Stimulated activated CD8-positive, alpha-beta memory T cell treated with anti-CD3 and anti-CD28 coated beads, Interleukin-7, amount 100 ng/mL, for 48 hours (primary cell): ENCODE measurements at regions not wholly inside any gene's neighbourhood (a gene's known extent, or its start where the extent isn't known, plus 50 kb on each side); places are given as distances from the start of the nearest gene placed in this dataset.

ENCODE experiments used
- DNase-seq, 2 donors: peaks; one replicate each; pipeline ENCODE4 v3.0.0-alpha.2; 2020; ENCODE audit warnings: low read depth in 1 of 2; ENCODE audit errors: extremely low read depth in 1 of 2

DNA sequence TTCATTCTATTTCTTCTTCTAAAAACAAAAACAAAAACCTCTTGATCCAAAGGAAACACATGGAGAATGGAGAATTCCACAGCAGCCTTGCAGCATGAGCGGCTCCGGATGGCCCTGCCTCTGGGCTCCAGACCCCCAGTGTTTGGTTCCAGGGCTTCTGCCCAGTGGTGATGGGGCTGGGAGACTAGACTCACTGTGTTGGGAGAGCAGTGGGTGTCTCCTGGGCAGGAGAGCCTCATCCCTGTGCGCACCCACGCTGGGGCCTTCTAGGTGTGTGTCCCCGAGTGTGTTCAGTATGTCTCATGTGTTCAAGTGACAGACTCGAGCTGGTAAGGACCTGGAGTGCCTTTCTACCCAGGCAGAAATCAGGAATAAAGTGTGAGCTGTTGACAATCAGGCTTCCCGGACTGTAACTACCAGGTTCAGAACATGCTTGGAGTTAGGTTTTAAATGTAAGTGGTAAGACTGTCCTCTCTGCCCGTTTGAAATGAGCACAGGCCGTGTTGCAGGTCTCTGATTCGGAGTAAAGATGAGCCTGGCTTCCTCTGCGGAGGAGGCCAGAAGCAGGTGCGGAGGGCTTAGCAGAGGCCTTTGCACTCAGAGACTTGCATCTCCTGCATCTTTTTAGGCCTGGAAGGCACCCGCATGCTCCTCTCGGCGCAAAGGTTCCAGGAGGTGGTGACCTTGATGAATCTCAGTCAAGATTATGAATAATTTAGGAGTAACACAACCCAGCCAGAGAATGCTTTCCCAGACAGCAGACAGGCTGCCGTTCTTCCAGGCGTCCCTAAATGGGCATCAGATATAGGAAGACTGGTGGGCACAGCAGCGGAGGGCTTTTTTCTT lies 253.6 kb downstream of the CDH26 start:
- no peak for DNase-seq

DNA sequence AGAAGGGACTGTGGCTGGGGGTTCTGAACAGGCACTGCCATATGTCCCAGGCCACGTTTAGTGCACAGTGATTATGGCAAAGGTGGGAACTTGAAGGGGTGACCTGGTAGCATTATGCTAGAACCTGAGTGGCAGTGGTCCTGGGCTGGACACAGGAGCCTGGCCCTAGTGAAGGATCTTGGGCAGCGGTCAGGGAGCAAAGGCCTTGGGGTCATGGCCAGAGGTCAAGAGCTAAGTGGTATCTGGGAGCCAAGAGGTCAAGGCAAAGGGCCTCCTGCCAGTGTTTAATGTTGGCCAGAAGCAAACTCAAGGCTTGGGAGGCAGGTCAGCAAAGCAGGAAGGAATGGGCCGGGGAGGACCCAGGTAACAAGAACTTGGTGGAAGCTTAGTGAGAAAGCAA lies 254.5 kb downstream of the CDH26 start:
- DNase-seq: no peak

DNA sequence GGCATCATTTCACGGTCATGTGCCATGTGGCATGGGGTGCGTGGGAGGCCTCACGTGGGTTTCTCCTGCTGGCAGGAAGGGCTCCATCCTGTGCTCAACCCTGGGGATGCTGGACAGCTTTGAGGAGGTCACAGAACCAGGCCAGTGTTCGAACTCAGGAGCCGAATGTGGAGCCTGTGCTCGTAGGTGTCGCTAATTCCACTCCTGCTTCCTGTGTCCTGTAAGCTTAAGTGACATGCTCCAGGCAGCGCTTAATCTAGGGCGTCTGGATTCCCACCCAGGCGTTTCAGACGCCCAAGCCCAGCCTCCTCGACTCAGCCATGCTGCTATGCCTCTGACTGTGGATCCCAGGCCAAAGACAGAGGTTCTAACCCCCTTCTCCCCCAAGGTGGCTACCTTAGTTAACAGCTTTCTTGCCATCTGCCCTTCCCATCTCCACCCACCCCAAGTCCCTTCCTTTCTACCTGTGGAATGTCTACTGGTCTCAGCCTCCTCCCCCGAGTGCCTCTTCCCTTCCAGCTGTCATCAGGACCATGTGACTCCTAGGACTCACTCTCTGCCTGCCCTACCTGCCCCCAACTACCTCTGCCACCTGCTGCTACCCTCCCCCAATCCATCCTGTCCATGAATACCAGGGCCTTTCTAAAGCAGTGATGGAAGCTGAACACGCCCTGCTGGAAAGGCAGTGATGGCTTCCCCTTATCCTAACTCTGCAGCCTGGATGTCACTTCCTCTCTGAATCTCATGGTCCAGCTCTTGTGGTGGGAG lies 255.1 kb downstream of the CDH26 start:
- no peak for DNase-seq

DNA sequence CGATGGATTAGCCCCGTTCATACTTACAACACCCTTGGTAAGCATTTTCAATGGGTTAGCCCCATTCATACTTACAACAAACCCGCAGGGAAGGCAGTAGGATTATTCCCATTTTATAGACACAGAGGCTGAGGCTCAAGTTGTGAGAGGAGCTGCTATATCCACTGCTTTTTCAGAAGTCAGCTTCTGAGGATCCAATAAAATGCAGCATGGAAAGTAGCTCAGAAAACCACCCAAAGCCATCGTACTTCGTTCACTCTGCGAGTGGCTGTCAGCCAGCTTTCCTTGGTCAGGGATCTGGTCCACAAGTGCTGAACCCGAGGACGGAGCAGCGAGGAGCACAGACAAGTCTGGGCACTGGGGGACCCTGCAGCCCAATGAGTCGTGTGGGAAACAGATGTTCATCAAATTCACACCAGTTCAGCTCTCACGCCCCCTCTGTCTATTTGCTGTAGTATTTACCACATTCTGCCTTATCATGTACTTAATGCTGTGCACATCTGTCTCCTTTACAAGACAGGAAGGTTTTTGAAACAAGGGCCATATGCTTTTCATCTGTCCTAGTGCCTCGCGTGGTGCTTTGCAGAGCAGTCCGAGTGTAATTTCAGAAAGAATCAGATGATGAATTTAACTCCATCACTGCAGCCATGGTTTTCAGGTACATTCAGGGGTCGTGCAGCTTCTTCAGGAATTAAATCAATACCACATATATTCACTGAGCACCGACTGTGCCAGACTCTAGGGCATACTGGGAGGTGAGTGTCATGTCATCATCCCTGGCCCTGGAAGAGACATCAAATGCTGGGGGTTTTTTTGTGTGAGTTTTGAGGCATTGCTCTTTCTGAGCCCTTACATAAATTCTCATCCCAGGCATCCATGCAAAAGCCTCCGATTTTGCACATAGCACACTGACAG lies 256.9 kb downstream of the CDH26 start:
- no peak for DNase-seq

DNA sequence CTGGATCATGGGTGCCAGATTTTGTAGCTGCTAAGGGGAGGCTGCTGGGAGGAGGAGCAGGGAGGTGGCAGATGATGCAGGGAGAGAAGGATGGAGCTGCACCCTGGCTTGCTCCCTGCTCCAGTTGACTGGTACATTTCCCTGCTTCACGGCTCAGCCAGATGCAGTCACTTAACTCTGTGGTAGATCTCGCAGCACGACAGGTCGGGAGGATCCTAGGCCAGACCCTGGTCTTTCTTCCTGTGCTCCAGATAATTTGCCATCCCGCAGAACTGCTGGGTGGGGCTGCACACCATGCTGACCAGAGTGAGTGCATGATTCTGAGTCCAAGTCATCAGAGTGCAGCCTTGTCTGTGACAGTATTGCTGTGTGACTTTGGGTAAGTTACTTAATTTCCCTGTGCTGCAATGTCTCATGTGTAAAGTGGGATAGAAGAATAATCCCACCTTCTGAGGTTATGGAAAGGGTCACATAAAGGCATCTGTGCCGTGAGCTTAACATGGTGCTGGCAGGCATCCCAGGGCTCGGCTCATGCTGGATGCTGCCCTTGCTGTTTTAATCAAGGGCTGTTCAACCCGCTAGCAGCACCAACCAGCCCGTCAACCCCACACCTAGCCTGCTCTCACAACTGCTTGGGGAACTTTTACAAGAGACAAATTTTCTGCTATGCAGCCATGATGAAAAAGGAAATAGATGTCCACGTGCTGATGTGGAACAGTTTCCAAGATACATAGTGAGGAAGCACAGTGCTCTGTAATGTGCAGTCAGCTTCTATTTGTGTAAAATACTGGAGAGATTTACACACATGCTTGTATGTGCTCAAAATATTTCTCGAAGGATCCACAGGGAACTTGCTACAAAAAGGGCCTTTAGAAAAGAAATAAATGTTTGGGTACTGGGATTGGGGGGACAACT lies 257.9 kb downstream of the CDH26 start:
- no peak for DNase-seq

DNA sequence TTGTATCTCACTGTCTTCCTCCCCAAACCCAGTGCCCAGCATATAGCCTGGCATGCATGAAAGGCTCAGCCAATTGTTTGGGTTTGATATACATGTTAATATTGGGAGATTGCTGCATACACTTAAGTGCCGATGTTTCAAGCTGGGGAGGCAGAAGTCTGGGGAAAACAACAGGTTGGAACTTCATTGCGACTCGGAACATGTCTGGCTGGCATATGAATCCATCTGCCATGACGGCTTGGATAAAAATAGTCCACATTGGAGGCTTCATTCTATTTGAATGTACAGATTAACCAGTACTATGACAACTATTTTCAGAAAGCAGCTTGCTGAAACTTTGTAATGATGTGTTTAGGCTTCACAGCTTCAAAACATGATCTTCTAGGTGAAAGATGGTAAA lies 261.0 kb downstream of the CDH26 start:
- no peak for DNase-seq

DNA sequence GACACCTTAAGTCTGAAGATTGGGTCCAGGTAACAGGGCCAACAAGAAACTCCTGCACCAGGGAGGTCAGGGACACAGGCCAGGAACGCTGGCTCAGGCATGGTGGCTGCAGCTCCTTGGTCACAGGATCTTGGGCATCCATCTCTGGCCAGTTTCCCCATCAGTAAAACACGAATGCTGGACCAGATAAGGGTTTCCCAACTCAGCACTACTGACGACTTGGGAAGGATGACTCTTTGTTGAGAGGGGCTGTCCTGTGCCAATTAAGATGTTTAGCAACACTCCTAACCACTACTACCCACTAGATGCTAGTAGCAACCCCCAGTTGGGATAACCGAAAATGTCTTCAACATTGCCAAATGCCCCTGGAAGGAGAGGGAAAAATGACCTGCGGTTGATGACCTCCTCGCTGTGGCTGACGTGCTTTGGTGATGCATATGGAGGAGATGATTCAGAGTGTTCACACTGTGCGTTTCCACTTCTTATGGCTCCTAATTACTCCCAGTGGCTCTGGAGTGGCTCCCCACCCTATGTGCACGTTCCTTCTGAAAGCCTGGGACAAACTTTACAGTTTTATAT lies 261.9 kb downstream of the CDH26 start:
- no peak for DNase-seq

DNA sequence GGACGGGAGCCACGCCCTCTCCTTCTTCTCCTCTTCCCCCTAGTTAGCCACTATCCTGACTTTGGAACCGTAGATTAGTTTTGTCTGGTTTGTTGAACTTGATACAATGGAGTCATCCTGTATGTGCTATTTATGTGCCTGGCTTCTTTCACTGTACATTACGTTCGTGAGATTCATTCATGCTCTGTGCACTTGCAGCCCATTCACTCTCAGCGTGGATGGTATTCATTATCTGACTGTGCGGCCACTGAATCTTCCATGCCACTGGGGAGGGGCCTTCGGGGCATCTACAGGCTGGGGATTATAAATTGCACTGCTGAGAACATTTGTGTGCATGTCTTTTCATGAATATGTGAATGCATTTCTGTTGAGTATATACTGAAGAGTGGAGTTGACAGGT lies 262.5 kb downstream of the CDH26 start:
- no peak for DNase-seq

DNA sequence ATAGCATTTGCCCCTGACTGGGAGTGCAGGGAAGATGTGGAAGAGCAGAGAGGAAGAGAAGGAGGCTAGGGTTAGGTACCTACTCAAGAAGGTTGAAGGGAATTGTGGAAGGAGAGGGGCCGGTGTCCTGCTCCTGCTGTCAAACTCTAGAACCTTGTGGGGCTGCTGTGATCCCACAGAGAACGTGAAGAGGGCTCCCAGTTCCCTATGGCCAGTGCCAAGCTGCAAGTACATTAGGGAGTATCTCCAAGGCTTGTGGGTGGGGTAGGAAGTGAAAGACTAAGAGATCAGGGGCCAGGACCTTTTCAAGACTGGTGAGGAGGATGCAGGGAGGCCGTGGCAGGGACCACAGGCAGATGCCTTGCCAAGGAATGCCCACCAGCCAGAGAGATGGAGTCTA lies 263.4 kb downstream of the CDH26 start:
- DNase-seq: no peak

DNA sequence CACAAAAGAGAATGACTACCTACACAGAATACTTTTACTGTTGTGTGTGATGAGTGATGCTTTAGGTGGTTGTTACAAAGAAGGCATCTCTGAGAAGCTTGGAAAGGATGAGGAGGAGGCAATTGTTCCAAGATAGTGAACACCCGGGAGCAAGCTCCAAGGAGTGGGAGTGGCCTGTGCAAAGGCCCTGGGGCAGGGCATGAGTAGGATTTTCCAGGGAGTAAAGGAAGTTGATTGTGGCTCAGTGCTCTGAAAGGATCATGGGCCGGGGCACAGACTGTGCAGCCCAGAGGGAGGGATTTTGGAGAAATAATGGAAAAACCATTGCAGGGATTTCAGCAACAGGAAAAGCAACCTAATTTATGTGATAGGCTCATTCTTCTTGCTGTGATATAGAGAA lies 264.3 kb downstream of the CDH26 start:
- DNase-seq: no peak

DNA sequence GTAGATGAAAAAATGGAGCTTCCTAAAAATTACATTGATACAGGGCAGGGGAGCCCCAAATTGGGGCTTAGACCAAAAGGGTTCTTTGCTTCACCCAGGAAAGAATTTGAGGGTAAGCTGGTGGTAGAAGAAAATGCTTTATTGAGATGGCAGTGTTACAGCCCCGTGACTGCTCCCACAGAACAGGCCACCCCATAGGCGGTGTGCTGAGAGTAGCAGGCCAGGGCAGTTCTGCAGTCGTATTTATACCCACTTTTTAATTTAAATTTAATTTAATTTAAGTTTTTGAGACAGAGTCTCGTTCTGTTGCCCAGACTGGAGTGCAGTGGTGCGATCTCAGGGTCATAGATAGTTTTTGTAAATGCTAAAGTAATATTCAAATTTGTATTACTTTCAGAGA lies 265.0 kb downstream of the CDH26 start:
- no peak for DNase-seq

DNA sequence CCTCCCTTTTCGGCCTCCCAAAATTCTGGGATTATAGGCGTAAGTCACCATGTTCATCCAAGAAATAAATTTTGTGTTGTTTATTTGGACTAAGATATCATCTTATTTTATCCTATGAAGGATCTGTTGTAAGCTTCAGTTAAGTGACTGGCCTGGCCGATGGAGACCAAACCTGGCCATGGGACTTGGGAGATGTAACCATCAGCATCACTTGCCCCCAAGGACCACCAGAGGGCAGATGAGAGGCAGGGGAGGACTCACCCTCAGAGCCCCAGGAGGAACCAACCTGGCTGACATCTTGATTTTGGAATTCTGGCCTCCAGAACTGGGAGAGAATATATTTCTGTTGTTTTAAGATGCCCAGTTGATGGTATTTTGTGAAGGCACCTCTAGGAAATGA lies 266.7 kb downstream of the CDH26 start:
- DNase-seq: no peak

DNA sequence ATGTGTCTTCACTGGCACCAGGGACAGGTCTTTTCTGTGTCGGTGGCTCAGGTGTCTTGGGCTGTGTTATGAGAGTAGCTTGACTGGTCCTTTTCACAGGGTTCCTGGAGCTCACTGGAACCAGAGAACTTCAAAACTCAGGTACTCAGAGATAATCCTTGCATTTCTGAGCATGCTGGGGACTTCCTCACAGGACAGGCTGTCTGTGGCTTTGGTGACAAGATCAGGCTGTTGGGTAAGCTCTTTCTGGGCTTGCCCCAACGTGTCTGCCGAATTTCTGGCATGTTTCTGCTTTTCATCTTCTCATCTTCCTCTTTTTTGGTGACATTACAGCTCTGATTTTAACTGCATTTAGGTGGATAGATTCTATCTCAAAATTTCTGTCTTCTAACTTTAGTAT lies 270.0 kb downstream of the CDH26 start:
- no peak for DNase-seq

DNA sequence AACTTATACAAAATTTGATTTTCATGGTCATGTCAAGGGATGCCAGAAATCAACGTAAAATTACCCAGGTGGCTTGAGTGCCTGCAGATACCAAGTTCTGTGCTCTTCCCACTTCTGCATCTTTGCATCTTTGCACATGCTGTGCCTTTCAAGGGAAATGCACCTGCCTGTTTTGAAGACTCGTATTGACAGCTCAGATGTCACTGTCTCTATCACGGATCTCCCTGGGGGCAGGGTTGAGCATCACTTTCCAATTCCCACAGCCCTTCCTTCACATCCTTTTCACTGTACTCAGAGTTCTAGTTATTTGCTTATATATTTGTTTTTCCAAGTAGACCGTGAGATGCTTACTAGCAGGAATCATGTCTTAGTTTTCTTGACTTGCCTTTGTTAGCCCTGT lies 274.2 kb downstream of the CDH26 start:
- no peak for DNase-seq

DNA sequence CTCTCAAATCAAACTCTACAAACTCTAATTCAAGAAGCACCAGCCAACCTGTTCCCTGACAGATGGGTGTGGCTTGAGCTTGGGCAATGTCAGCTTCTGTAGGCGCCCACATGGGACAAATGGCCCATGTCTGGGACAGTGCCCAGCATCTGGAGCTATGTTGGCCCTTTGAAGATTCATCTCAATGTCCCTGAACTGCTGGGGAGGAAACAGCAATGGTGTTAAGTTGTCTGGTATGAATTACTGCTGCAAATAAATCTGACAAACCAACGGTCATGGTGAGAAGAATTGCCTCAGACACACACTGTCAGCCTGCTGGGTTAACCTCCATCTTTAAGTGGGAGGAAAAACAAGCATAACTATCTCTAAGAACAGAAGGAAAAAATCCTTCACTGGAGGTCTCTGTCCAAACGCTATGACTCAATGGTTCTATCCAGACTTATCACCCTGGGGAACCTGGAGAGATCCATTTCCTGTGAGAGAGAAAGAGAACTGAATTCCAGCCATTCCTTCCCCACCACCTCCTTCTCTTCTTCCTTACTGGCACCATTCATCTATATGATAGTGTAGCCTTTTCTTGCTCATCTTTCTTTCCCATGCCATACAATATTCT lies 274.9 kb downstream of the CDH26 start:
- DNase-seq: no peak

DNA sequence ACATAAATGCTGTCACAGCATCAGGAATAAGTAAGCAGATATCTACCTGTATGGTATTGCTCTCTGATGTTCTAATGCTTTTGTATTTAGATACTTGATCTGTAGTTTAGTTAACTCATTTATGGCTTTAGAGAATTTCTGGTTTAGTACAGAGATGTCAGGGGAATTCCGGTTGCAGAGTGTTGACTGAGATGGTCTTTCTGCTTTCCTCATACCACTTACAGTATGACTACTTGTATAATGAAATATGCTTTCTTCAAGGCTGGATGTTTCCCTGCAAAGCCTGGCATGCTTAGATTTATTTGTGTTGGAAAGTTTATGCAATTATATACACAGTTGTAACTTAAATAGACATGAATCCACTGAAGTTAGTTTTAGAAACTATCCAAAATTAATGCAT lies 278.4 kb downstream of the CDH26 start:
- DNase-seq: no peak

DNA sequence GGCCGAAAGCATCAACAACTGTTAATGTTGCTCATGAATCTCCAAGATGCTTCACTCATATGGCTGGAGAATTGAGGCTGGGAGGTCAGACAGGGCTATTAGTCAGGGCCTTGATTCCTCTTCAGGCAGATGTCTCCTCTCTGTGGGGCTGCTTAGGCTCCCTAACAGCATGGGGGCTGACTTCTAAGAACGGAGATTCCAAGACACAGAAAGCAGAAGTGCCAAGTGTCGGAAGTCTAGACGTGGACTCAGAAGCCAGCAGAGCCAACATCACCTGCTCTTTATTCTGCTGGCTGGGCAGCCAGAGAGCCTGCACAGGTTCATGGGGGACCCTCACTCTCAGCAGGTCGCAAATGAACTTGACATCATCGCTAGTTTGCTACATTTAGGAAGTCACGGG lies 279.8 kb downstream of the CDH26 start:
- DNase-seq: no peak

DNA sequence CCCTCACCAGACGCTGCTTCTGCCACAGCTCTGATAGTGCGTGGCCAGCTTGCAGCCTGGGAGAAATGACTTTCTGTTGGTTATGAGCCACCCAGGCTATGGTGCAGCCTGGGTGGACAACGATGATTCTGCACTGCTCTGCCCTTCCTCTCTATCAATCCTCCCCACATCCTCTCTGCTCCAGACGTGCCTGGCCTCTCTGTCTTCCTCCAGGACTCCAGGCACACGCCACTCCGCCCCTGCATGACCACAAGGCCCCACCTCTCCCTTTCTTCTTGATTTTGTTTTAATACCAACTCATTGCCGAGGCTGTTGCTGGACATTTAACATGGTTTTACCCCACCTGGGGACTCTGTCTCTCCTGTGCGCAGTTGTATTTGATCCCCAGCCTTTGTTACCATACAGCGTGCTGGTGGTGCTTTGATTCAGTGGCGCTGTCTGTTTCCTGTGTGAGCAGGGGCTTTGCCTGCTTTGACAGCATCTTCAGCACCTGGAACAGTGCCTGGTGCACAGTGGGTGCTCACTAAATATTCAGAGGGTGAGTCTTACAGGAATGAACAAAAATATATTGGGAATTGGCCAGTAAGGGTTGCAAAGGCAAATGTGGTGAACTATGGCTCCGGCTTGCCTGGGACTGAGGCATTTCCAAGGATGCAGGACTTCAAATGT lies 280.9 kb downstream of the CDH26 start:
- no peak for DNase-seq

DNA sequence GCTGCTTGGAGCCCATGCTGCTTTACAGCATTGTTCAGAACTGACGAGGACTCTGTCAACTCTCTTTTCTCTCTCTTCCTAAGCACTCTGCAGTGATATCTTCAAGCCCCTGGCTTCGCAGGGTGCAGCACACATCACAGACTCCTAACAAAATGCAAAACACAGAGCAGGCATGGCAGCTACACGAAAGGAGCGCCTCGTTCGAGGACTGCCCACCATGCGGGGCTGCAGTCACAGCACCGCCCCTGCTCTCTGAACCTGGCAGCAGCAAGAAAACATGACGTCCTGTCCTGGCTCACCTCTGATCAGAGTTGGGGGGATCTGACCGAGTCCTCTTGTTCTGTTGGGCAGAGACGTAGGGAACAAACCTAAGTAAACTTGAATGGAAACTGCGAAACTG lies 281.7 kb downstream of the CDH26 start:
- DNase-seq: no peak
